Muscle layer of duodenum (tissue), 2 donors: ENCODE measurements at regions not wholly inside any gene's neighbourhood (a gene's known extent, or its start where the extent isn't known, plus 50 kb on each side); places are given as distances from the start of the nearest gene placed in this dataset.

Source experiments
- H3K27ac ChIP-seq: one replicate; pipeline ENCODE4 v1.7.0; 2013; ENCODE audit warnings: mild to moderate bottlenecking, low read length
- H3K27me3 ChIP-seq: one replicate; pipeline ENCODE4 v1.7.0; 2013; ENCODE audit warnings: low read depth, mild to moderate bottlenecking, control low read depth, low read length
- H3K36me3 ChIP-seq, 2 donors: one replicate each; pipeline ENCODE4 v1.7.0; 2013; ENCODE audit warnings: low read length in 2 of 2, control low read depth in 1 of 2, mild to moderate bottlenecking in 1 of 2; ENCODE audit not compliant: insufficient read depth in 2 of 2, control insufficient read depth in 1 of 2
- H3K4me1 ChIP-seq, 2 donors: one replicate each; pipeline ENCODE4 v1.7.0; 2013; ENCODE audit warnings: low read length in 2 of 2, mild to moderate bottlenecking in 2 of 2, control low read depth in 1 of 2, moderate library complexity in 1 of 2; ENCODE audit not compliant: insufficient read depth in 2 of 2, control insufficient read depth in 1 of 2
- H3K4me3 ChIP-seq, 2 donors: one replicate each; pipeline ENCODE4 v1.7.0; 2013; ENCODE audit warnings: low read length in 2 of 2, low read depth in 1 of 2, mild to moderate bottlenecking in 1 of 2
- H3K9me3 ChIP-seq, 2 donors: one replicate each; pipeline ENCODE4 v1.7.0; 2013; ENCODE audit warnings: low read length in 2 of 2, control low read depth in 1 of 2, mild to moderate bottlenecking in 1 of 2; ENCODE audit not compliant: control insufficient read depth in 1 of 2
- donor health status: healthy.

GRCh38 chr5:106423109-106423897 lies 1247.4 kb downstream of the EFNA5 start:
- H3K36me3 ChIP-seq: no peaks in the 10 kb centered on the region
- no peaks in the 10 kb centered on the region for H3K4me1 ChIP-seq
- H3K27me3 ChIP-seq: no peaks in the 10 kb centered on the region
- H3K4me3 ChIP-seq: no peak overlapping the region
- H3K27ac ChIP-seq: no peak overlapping the region
- H3K9me3 ChIP-seq: peaks cover 0 to 2% of the 10 kb centered on the region in 2 donors

GRCh38 chr5:106420102-106420501 lies 1250.6 kb downstream of the EFNA5 start:
- Histone ChIP-seq H3K4me1 (no peaks in the 10 kb centered on the region), H3K27ac (no peak overlapping the region), H3K27me3 (no peaks in the 10 kb centered on the region), H3K9me3 (peaks cover 0 to 2% of the 10 kb centered on the region in 2 donors), H3K36me3 (no peaks in the 10 kb centered on the region), H3K4me3 (no peak overlapping the region)

DNA sequence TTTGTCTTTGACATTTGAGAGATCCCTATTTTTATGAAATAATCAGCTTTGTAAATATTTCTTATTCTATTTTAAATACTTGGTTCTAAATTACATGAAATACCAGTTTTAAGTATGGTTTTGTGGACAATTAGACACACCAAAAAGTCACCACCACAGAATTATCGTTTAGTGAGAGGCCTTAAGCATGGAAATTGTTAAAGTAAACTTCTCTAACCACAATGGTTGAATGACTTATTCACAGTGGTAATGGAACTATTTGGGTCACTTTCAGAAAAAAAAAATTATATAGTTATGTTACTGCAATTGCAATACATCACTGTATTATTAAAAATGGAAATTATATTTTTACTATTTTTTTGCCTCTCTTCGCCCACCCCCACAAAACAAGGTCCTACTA lies 1252.5 kb downstream of the EFNA5 start:
- no peak overlapping the region for H3K27ac ChIP-seq
- H3K9me3 ChIP-seq: peaks cover 0 to 2% of the 10 kb centered on the region in 2 donors
- no peaks in the 10 kb centered on the region for H3K27me3 ChIP-seq
- no peak overlapping the region for H3K4me3 ChIP-seq
- no peaks in the 10 kb centered on the region for H3K36me3 ChIP-seq
- H3K4me1 ChIP-seq: no peaks in the 10 kb centered on the region

DNA sequence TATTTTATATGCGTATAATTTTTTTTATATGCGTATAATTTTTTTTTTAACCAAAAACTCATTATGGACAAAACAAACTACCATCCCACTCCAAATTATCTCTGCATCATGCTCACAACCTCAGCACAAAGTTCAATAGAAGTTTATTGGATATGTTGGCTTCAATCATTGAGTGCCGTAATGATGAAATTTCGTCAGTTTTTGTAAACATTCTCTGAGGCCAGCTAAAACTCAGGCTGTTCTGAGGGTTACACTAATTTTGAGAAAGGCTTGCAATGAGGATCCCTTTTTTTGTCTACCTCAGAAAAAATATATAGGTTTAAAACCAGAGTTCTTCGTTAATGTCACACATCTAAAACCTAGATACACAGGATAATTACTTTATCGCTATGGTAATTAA lies 1253.2 kb downstream of the EFNA5 start:
- Histone ChIP-seq H3K9me3 (no peaks in the 10 kb centered on the region), H3K27me3 (no peaks in the 10 kb centered on the region), H3K4me3 (no peak overlapping the region), H3K4me1 (no peaks in the 10 kb centered on the region), H3K36me3 (no peaks in the 10 kb centered on the region), H3K27ac (no peak overlapping the region)

DNA sequence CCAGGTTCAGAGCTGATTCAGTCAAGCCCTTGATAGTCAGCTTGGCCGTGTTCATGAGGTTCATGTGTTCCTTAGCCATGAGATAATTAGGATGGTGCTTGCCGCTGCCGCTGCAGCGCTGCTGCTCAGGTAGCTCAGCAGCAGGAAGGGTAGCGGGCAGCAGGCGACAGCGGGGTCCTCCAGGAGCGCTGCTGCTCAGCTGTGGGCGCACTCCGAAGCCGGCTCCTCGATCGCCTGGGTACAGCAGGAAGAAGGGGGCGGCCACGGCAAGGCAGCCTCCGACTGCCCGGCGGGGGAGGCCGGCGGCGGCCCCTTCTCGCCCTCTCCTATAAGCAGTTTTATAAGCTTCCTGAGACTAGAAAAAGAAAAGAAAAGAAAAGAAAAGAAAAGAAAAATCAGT lies 1253.6 kb downstream of the EFNA5 start:
- no peak overlapping the region for H3K4me3 ChIP-seq
- H3K36me3 ChIP-seq: no peaks in the 10 kb centered on the region
- no peaks in the 10 kb centered on the region for H3K9me3 ChIP-seq
- H3K4me1 ChIP-seq: no peaks in the 10 kb centered on the region
- no peaks in the 10 kb centered on the region for H3K27me3 ChIP-seq
- no peak overlapping the region for H3K27ac ChIP-seq

DNA sequence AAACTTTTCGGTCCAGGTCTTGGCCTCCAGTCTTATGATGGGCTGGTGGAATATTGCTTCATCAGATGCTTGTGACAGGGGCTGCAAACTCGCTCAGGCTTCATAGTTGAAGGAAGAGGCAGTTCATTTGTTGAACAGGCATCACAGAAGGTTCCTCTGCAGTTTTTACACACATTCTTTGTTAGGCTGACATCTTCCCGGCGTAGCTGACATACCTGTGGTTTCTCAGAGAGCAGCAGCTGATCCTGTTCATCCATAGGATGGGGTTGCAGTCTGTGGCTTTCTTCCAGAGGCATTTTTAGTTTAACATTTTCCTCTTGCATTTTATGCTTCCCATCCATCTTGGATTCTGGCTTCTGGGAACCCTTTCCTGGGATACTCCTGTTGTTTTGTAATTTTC lies 1255.2 kb downstream of the EFNA5 start:
- Histone ChIP-seq H3K4me1 (no peaks in the 10 kb centered on the region), H3K36me3 (no peaks in the 10 kb centered on the region), H3K27ac (no peak overlapping the region), H3K27me3 (no peaks in the 10 kb centered on the region), H3K9me3 (no peaks in the 10 kb centered on the region), H3K4me3 (no peak overlapping the region)

DNA sequence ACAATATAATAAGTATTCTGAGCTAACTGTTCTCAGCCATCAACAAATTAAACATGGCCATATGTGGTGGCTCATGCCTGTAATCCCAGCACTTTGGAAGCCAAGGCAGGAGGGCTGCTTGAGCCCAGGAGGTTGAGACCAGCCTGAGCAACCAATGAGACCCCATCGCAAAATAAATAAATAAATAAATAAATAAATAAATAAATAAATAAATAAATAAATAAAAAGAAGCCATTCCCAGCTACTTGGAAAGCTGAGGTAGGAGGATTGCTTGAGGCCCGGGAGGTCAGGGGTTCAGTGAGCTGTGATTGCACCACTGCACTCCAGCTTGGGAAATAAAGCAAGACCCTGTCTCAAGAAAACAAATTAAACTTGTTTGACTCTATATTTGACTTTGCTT lies 1256.4 kb downstream of the EFNA5 start:
- H3K27me3 ChIP-seq: no peaks in the 10 kb centered on the region
- H3K27ac ChIP-seq: no peak overlapping the region
- no peak overlapping the region for H3K4me3 ChIP-seq
- no peaks in the 10 kb centered on the region for H3K4me1 ChIP-seq
- no peaks in the 10 kb centered on the region for H3K9me3 ChIP-seq
- no peaks in the 10 kb centered on the region for H3K36me3 ChIP-seq

- H3K27me3 ChIP-seq: no peaks in the 10 kb centered on the region
- H3K9me3 ChIP-seq: no peaks in the 10 kb centered on the region
- no peak overlapping the region for H3K27ac ChIP-seq
- no peak overlapping the region for H3K4me3 ChIP-seq
- H3K4me1 ChIP-seq: no peaks in the 10 kb centered on the region
- H3K36me3 ChIP-seq: no peaks in the 10 kb centered on the region
These were observed 1258.1 kb downstream of the EFNA5 start for GRCh38 chr5:106412606-106413005.

GRCh38 chr5:106408570-106408969 lies 1262.2 kb downstream of the EFNA5 start:
- H3K36me3 ChIP-seq: no peaks in the 10 kb centered on the region
- H3K9me3 ChIP-seq: no peaks in the 10 kb centered on the region
- H3K4me1 ChIP-seq: no peaks in the 10 kb centered on the region
- no peak overlapping the region for H3K4me3 ChIP-seq
- H3K27ac ChIP-seq: no peak overlapping the region
- H3K27me3 ChIP-seq: no peaks in the 10 kb centered on the region

DNA sequence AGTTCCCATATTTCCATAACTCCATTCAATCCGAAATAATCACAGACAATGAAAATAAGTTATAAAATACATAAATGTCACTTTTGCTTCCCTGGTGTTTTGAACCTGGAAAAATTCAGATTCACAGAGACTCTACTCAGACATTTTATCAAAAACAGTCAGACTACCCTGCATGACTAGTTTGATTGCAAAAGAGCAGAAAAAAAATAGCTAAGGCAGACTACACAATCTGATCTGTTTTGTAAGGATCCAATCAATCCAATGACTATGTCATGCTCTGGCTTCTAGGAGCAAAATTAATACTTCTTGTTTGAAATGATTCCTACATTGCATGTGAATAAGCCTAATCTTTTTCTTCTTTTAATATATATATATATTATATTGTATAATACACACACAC lies 1262.6 kb downstream of the EFNA5 start:
- no peaks in the 10 kb centered on the region for H3K4me1 ChIP-seq
- H3K4me3 ChIP-seq: no peak overlapping the region
- no peaks in the 10 kb centered on the region for H3K36me3 ChIP-seq
- H3K9me3 ChIP-seq: no peaks in the 10 kb centered on the region
- H3K27ac ChIP-seq: no peak overlapping the region
- H3K27me3 ChIP-seq: no peaks in the 10 kb centered on the region

DNA sequence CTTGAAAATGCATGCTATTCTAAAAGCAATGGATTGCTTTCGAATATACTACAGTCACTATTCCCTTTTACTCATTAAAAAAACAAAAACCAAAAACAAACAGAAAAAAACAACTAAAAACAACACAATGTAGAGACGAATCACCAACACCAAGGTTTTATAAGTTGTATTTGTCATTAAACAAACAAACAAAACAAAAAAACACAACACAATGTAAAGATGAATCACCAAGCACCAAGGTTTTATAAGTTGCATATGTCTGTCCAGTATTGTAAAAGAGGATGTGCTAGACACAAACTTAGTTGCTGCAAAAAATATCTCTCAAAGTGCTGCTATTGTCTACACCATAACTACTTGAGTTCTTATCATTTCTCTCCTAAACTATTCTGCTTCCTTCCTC lies 1269.2 kb downstream of the EFNA5 start:
- no peaks in the 10 kb centered on the region for H3K27me3 ChIP-seq
- no peaks in the 10 kb centered on the region for H3K36me3 ChIP-seq
- H3K9me3 ChIP-seq: no peaks in the 10 kb centered on the region
- H3K4me3 ChIP-seq: no peak overlapping the region
- no peak overlapping the region for H3K27ac ChIP-seq
- H3K4me1 ChIP-seq: no peaks in the 10 kb centered on the region

DNA sequence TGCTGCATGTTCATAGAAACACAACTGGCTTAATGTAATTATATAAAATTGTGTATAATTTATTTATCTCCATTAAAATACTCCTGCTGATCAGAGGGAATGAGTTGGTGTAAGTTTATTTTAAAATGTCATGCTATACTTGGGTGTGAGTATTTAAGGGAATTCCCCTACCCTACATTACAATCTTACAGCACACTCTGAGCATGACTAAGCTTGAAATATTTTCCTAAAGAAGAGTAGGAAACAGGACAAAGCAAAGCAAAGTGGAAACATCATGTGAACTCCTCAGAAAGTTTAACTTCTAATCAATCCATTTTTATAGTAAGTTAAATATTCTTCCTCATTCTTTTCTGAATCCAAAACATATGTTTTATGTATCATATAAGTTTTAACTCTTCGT lies 1271.3 kb downstream of the EFNA5 start:
- no peaks in the 10 kb centered on the region for H3K9me3 ChIP-seq
- no peaks in the 10 kb centered on the region for H3K36me3 ChIP-seq
- H3K4me1 ChIP-seq: no peaks in the 10 kb centered on the region
- no peak overlapping the region for H3K4me3 ChIP-seq
- no peak overlapping the region for H3K27ac ChIP-seq
- H3K27me3 ChIP-seq: no peaks in the 10 kb centered on the region
